ENCODE measurements at regions not wholly inside any gene's neighbourhood (a gene's known extent, or its start where the extent isn't known, plus 50 kb on each side); places are given as distances from the start of the nearest gene placed in this dataset.

- no peak for ATAC-seq
- TF ChIP-seq SNAI2 (CRISPR knock-in tag; IDR thresholded peaks at IDR 0.05) (no peak), TOX (CRISPR knock-in tag; IDR thresholded peaks at IDR 0.05; ENCODE audit: borderline replicate concordance) (no peak)
Observed at GRCh38 chr19:31626941-31627340, 277.7 kb upstream of the TSHZ3 start.

GRCh38 chr19:31627620-31628365 is 278.6 kb upstream of the TSHZ3 start:
- no peak for TF ChIP-seq ZC3H10 (CRISPR knock-in tag; IDR thresholded peaks at IDR 0.05)
- no peak for TF ChIP-seq TCF4 (CRISPR knock-in tag; IDR thresholded peaks at IDR 0.05; ENCODE audit: borderline replicate concordance)
- ATAC-seq = no peak

- no peak for TF ChIP-seq PPARA (CRISPR knock-in tag; IDR thresholded peaks at IDR 0.05; ENCODE audit: borderline replicate concordance)
- TF ChIP-seq TSHZ2 (CRISPR knock-in tag; IDR thresholded peaks at IDR 0.05) = no peak
- no peak for TF ChIP-seq CSDC2 (CRISPR knock-in tag; IDR thresholded peaks at IDR 0.05)
- no peak for TF ChIP-seq OSR1 (CRISPR knock-in tag; IDR thresholded peaks at IDR 0.05)
- TF ChIP-seq CSRNP3 (CRISPR knock-in tag; IDR thresholded peaks at IDR 0.05) = no peak
- no peak for TF ChIP-seq RARB (CRISPR knock-in tag; IDR thresholded peaks at IDR 0.05)
- no peak for TF ChIP-seq GLIS3 (CRISPR knock-in tag; IDR thresholded peaks at IDR 0.05)
- TF ChIP-seq TCF4 (CRISPR knock-in tag; IDR thresholded peaks at IDR 0.05; ENCODE audit: borderline replicate concordance) = no peak
- no peak for TF ChIP-seq ISL1 (CRISPR knock-in tag; IDR thresholded peaks at IDR 0.05)
- TF ChIP-seq ZFP3 (CRISPR knock-in tag; IDR thresholded peaks at IDR 0.05) = no peak
- no peak for TF ChIP-seq ESRRG (CRISPR knock-in tag; IDR thresholded peaks at IDR 0.05)
- TF ChIP-seq ZNF70 (CRISPR knock-in tag; IDR thresholded peaks at IDR 0.05) = no peak
Observed at GRCh38 chr19:31629579-31630363, 280.5 kb upstream of the TSHZ3 start.

GRCh38 chr19:31633014-31633413 is 283.8 kb upstream of the TSHZ3 start:
- no peak for ATAC-seq
- TF ChIP-seq ESRRG (CRISPR knock-in tag; IDR thresholded peaks at IDR 0.05) = no peak
- no peak for TF ChIP-seq ARNTL (CRISPR knock-in tag; IDR thresholded peaks at IDR 0.05; ENCODE audit: borderline replicate concordance, low read depth)
- TF ChIP-seq RARB (CRISPR knock-in tag; IDR thresholded peaks at IDR 0.05) = no peak
- TF ChIP-seq ZNF70 (CRISPR knock-in tag; IDR thresholded peaks at IDR 0.05) = no peak

More at GRCh38 chr19:31629579-31630363, 280.5 kb upstream of the TSHZ3 start:
- no peak for ATAC-seq

- no peak for TF ChIP-seq ZC3H10 (CRISPR knock-in tag; IDR thresholded peaks at IDR 0.05)
- TF ChIP-seq CSRNP3 (CRISPR knock-in tag; IDR thresholded peaks at IDR 0.05) = no peak
- TF ChIP-seq CSDC2 (CRISPR knock-in tag; IDR thresholded peaks at IDR 0.05) = no peak
- TF ChIP-seq OSR1 (CRISPR knock-in tag; IDR thresholded peaks at IDR 0.05) = no peak
- TF ChIP-seq CREB5 (CRISPR knock-in tag; IDR thresholded peaks at IDR 0.05; ENCODE audit: low read depth) = no peak
- no peak for TF ChIP-seq ZNF565 (CRISPR knock-in tag; conservative IDR thresholded peaks at IDR 0.05; ENCODE audit: low read depth)
- no peak for TF ChIP-seq ZFP3 (CRISPR knock-in tag; IDR thresholded peaks at IDR 0.05)
- TF ChIP-seq ZNF8 (CRISPR knock-in tag; IDR thresholded peaks at IDR 0.05) = no peak
- no peak for TF ChIP-seq PPARA (CRISPR knock-in tag; IDR thresholded peaks at IDR 0.05; ENCODE audit: borderline replicate concordance)
- no peak for TF ChIP-seq ZNF70 (CRISPR knock-in tag; IDR thresholded peaks at IDR 0.05)
- no peak for ATAC-seq
Observed at GRCh38 chr19:31639306-31639705, 290.1 kb upstream of the TSHZ3 start.
